Fibroblast of mammary gland (primary cell): ENCODE measurements at regions not wholly inside any gene's neighbourhood (a gene's known extent, or its start where the extent isn't known, plus 50 kb on each side); places are given as distances from the start of the nearest gene placed in this dataset.
"Not testable (repeated sequence)": the region's sequence is repeated elsewhere in the genome, so short reads cannot be mapped to it uniquely, and the experiment has no call there.

Experiments used
- DNase-seq: peaks from one replicate; pipeline ENCODE4 v3.0.0-alpha.2; 2010; ENCODE audit warnings: low read depth
- H3K4me3 ChIP-seq: 2 replicates; pipeline ENCODE4 v1.5.1; 2011; ENCODE audit warnings: low read depth, mild to moderate bottlenecking, low read length, moderate library complexity; ENCODE audit not compliant: control insufficient read depth
- TF ChIP-seq, protein P1 (sequence below): conservative IDR thresholded peaks from 2 replicates; pipeline ENCODE4 v1.5.1; 2011; ENCODE audit warnings: low read depth, low read length, inconsistent platforms; ENCODE audit not compliant: control insufficient read depth, insufficient read depth

DNA sequence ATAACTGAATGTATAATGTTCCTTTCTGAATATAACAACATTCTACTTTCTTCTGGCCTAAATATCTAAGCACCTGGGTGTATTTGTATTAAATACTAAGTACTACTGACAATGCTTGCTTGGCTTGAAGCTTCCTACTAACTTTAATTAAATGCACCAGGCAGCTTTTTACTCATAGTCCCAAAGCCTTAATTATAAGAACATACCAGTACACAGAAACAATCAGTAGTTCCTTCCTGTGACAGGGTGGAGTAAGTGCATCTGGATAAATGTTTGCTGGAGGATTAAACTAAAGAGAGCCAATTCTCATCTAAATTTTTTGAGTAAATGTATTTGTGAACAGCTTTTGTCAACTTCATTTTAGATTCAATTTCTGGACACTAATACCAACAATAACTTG lies 558.6 kb upstream of the SEMA6A start:
- TF ChIP-seq, protein P1, sequence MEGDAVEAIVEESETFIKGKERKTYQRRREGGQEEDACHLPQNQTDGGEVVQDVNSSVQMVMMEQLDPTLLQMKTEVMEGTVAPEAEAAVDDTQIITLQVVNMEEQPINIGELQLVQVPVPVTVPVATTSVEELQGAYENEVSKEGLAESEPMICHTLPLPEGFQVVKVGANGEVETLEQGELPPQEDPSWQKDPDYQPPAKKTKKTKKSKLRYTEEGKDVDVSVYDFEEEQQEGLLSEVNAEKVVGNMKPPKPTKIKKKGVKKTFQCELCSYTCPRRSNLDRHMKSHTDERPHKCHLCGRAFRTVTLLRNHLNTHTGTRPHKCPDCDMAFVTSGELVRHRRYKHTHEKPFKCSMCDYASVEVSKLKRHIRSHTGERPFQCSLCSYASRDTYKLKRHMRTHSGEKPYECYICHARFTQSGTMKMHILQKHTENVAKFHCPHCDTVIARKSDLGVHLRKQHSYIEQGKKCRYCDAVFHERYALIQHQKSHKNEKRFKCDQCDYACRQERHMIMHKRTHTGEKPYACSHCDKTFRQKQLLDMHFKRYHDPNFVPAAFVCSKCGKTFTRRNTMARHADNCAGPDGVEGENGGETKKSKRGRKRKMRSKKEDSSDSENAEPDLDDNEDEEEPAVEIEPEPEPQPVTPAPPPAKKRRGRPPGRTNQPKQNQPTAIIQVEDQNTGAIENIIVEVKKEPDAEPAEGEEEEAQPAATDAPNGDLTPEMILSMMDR: no peak
- no peak for DNase-seq
- no peak overlapping the region for H3K4me3 ChIP-seq

DNA sequence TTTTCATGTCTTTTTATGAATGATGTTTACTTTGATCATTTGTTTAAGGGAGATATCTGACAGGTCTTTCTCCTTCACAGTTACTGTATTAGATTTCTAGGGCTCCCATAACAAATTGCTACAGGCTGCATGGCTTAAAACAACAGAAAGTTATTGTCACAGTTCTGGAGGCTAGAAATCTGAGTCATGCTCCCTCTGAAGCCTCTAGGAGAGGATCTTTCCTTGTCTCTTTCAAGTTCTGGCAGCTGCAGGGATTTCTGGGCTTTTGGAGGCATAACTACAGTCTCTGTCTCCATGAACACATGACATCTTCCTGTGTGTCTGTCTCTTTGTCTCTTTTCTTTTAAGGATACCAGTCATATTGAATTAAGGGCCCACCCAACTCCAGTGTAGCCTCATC lies 557.3 kb upstream of the SEMA6A start:
- DNase-seq: no peak
- TF ChIP-seq, protein P1: no peak

DNA sequence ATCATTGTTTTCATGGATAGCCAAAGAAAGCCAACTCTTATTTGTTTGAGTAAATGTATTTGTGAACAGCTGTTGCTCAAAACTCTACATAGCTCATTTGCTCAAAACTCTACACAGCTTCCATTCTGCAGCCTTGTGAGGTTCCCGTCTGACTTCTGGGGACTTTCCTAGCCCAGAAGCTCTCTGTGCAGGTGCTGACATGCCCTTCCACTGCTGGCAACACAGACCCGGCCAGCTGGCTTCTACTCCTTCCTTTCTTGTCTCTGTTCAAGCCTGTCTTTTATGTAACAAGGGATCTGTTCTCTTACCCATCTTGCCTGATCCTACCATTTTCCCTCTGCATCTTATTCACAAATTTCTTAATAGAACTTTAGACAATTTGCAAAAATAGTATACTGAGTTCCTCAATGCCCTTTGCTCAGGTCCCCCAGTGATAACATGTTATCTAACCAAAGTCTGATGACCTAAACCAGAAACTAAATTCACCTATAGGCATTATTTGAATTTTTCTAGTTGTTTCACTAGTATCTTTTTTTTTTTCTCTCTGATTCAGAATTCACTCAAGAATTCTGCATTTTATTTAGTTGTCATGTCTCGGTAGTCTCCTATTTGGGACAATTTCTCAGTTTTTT lies 556.5 kb upstream of the SEMA6A start:
- TF ChIP-seq, protein P1: no peak
- DNase-seq: no peak
- H3K4me3 ChIP-seq: no peak overlapping the region

More for the DNA sequence above, 557.3 kb upstream of the SEMA6A start:
- no peak overlapping the region for H3K4me3 ChIP-seq

DNA sequence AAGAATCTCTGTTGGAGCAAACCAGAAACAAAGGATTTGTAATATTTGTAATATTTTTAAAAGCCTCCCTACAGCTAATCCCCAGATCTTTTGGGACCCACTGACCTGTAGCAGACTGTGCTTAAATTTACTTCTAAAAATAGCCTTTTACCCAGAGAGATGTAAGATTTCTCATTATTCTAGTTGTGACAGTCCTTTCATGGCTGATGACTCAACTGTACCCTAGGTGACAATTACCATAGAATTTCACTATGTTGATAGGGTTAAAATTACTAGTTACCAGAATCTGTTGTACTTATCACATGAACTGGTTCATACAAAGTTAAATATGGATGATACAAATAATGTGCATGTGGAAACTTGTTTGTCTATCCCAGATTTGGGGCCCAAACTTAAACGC lies 543.9 kb upstream of the SEMA6A start:
- DNase-seq: no peak
- TF ChIP-seq, protein P1: no peak
- H3K4me3 ChIP-seq: no peak overlapping the region

DNA sequence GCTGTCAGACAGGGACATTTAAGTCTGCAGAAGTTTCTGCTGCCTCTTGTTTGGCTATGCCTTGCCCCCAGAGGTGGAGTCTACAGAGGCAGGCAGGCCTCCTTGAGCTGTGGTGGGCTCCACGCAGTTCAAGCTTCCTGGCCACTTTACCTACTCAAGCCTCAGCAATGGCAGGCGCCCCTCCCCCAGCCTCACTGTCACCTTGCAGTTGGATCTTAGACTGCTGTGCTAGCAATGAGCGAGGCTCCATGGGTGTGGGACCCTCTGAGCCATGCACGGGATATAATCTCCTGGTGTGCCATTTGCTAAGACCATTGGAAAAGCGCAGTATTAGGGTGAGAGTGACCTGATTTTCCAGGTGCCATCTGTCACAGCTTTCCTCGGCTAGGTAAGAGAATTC lies 542.7 kb upstream of the SEMA6A start:
- not testable (repeated sequence) for H3K4me3 ChIP-seq, DNase-seq

DNA sequence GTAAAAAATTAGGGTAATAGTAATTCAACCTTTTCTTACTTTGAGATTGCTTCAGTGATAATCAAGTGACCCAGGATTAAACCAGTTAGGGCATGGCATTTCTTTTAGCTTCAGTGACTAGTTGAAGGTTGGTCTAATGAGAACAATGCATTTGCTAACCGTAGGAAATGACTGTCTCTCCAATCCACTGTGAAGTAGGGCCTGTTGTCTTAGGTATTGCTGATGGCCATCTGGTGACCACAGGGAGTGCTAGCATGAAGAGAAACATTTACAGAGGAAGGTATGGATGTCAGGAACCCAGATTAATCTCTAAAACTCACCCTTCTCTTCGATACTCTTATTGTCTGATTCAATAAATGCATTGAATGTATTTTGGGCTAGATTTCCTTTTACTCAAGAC lies 535.9 kb upstream of the SEMA6A start:
- no peak for DNase-seq
- TF ChIP-seq, protein P1: no peak
- H3K4me3 ChIP-seq: no peak overlapping the region

DNA sequence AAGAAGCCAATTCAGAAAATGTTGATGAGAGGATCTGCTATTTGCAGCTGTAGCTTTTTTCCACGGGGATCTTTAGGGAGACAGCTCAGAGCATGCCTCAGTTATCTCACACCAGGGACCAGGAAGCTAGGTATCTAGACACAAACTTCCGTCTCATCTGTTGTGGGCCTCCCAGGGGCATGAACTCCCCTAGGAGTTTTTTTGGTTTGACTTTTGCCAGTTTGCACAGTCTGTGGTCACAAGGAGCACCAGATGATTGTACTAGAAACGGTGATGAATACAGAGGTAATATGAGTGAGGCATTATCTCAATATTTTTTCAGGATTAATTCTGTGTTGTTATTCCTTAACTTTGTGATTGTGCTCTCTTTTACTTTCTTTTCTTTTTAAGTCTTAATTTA lies 533.2 kb upstream of the SEMA6A start:
- TF ChIP-seq, protein P1: no peak
- DNase-seq: no peak

More for the DNA sequence above, 533.2 kb upstream of the SEMA6A start:
- H3K4me3 ChIP-seq: no peak overlapping the region
